ENCODE measurements at regions not wholly inside any gene's neighbourhood (a gene's known extent, or its start where the extent isn't known, plus 50 kb on each side); places are given as distances from the start of the nearest gene placed in this dataset.

GRCh38 chr4:29521281-29521680 is 1198.9 kb upstream of the PCDH7 start:
- TF ChIP-seq CTCF (conservative IDR thresholded peaks at IDR 0.05) (no peak), ZFX (IDR thresholded peaks at IDR 0.05) (no peak)
- no peak overlapping the region for H3K27ac ChIP-seq

- no peak for TF ChIP-seq CTCF (conservative IDR thresholded peaks at IDR 0.05)
- TF ChIP-seq ZFX (IDR thresholded peaks at IDR 0.05), result no peak
- H3K27ac ChIP-seq, result no peak overlapping the region
These were observed 1183.4 kb upstream of the PCDH7 start for GRCh38 chr4:29536745-29537144.

GRCh38 chr4:29538889-29539646 is 1181.1 kb upstream of the PCDH7 start:
- H3K27ac ChIP-seq, result no peak overlapping the region

GRCh38 chr4:29540439-29541102 is 1179.6 kb upstream of the PCDH7 start:
- no peak for TF ChIP-seq ZFX (IDR thresholded peaks at IDR 0.05)

More at GRCh38 chr4:29538889-29539646, 1181.1 kb upstream of the PCDH7 start:
- TF ChIP-seq ZFX (IDR thresholded peaks at IDR 0.05) (no peak), CTCF (conservative IDR thresholded peaks at IDR 0.05) (no peak)

GRCh38 chr4:29541757-29542156 is 1178.4 kb upstream of the PCDH7 start:
- no peak overlapping the region for H3K27ac ChIP-seq
- TF ChIP-seq ZFX (IDR thresholded peaks at IDR 0.05) (no peak), CTCF (conservative IDR thresholded peaks at IDR 0.05) (no peak)

More at GRCh38 chr4:29540439-29541102, 1179.6 kb upstream of the PCDH7 start:
- no peak overlapping the region for H3K27ac ChIP-seq

GRCh38 chr4:29549342-29549741 is 1170.8 kb upstream of the PCDH7 start:
- no peak overlapping the region for H3K27ac ChIP-seq
- TF ChIP-seq ZFX (IDR thresholded peaks at IDR 0.05) (no peak), CTCF (conservative IDR thresholded peaks at IDR 0.05) (no peak)

GRCh38 chr4:29551821-29552220 is 1168.3 kb upstream of the PCDH7 start:
- TF ChIP-seq CTCF (conservative IDR thresholded peaks at IDR 0.05), result no peak
- H3K27ac ChIP-seq, result no peak overlapping the region

All from C4-2B (cell line).